HepG2 (cell line): ENCODE measurements at regions not wholly inside any gene's neighbourhood (a gene's known extent, or its start where the extent isn't known, plus 50 kb on each side); places are given as distances from the start of the nearest gene placed in this dataset.

Experiments used
- ATAC-seq: fragments of 200-7000 bp; cut with Tn5 transposase; 3 replicates; pipeline ENCODE4 v1.9.1; 2020; ENCODE audit warnings: mild to moderate bottlenecking, moderate library complexity
- BruUV-seq: library from RNA; stranded (reverse); fragments of 400-500 nt; replicated peaks from 2 replicates; lab custom pipeline; 2021; lab: Mats Ljungman, UMichigan
- CTCF ChIA-PET: fragments of 300-600 bp; formaldehyde crosslinking; extraction: SDS; loops from one replicate; lab custom pipeline; 2021; ENCODE audit warnings: low total read pairs, inconsistent platforms, low intra/inter-chr PET ratio; lab: Yijun Ruan, JAX
- POLR2A ChIA-PET: fragments of 350-600 bp; sonication (Branson Sonifier 250); formaldehyde crosslinking; loops from one replicate; lab custom pipeline; 2020; ENCODE audit warnings: antibody characterized with exemption, inconsistent platforms; lab: Yijun Ruan, JAX
- DNase-seq: peaks from one replicate; pipeline ENCODE4 v3.0.0-alpha.2; 2015; ENCODE audit warnings: low spot score
- FAIRE-seq: peaks from 3 replicates; lab custom pipeline; 2011; peaks lifted over from hg19 to GRCh38; lab: Jason Lieb, UNC
- H2AFZ ChIP-seq: one replicate; pipeline ENCODE4 v1.6.1; 2011; ENCODE audit warnings: low read length, inconsistent platforms
- H3K27ac ChIP-seq: fragments of 300-600 bp; 3 replicates; pipeline ENCODE4 v1.8.0; 2011; ENCODE audit warnings: mixed run types, mild to moderate bottlenecking, mixed read lengths, low read length, inconsistent platforms; ENCODE audit not compliant: insufficient read depth; ENCODE audit errors: extremely low read length
- H3K27me3 ChIP-seq, 2 experiments: fragments of 200-600 bp in 1 of 2; 2 replicates in 1 of 2; 3 replicates in 1 of 2; pipeline versions ENCODE4 v1.6.0 to v1.8.0; 2011; ENCODE audit warnings: low read length in 2 of 2, mild to moderate bottlenecking in 2 of 2, moderate library complexity in 2 of 2, inconsistent platforms in 1 of 2; ENCODE audit not compliant: insufficient read depth in 2 of 2, control insufficient read depth in 1 of 2
- H3K36me3 ChIP-seq, 2 experiments: fragments of 200-600 bp in 1 of 2; replicated peaks in 1 of 2; 2 replicates in 1 of 2; 3 replicates in 1 of 2; pipeline versions ENCODE4 v1.5.1 to v1.8.0; 2011; ENCODE audit warnings: low read length in 2 of 2, inconsistent platforms in 1 of 2; ENCODE audit not compliant: insufficient read depth in 2 of 2, control insufficient read depth in 1 of 2
- H3K4me1 ChIP-seq: 2 replicates; pipeline ENCODE4 v1.5.1; 2012; ENCODE audit warnings: low read length, inconsistent platforms; ENCODE audit not compliant: insufficient read depth
- H3K4me2 ChIP-seq: 2 replicates; pipeline ENCODE4 v1.6.0; 2011; ENCODE audit warnings: low read depth, low read length, inconsistent platforms
- H3K4me3 ChIP-seq, 3 experiments: fragments of 200-600 bp in 1 of 3; sonication (generic), shearing (Covaris generic) in 1 of 3; replicated peaks in 1 of 3; 2 replicates each; pipeline ENCODE4 v1.5.1; 2011 to 2016; ENCODE audit warnings: low read length in 3 of 3, inconsistent platforms in 2 of 3, low read depth in 2 of 3, mild to moderate bottlenecking in 2 of 3, control low read depth in 1 of 3, mixed read lengths in 1 of 3; ENCODE audit not compliant: insufficient read depth in 1 of 3
- H3K79me2 ChIP-seq: one replicate; pipeline ENCODE4 v1.6.1; 2011; ENCODE audit warnings: low read length, inconsistent platforms; ENCODE audit not compliant: insufficient read depth
- H3K9ac ChIP-seq: 2 replicates; pipeline ENCODE4 v1.6.0; 2011; ENCODE audit warnings: mild to moderate bottlenecking, low read depth, low read length, inconsistent platforms; ENCODE audit not compliant: insufficient read depth
- H3K9me3 ChIP-seq: 2 replicates; pipeline ENCODE4 v1.5.1; 2012; ENCODE audit warnings: mild to moderate bottlenecking, low read length
- H4K20me1 ChIP-seq: 2 replicates; pipeline ENCODE4 v1.6.0; 2011; ENCODE audit warnings: inconsistent platforms, mild to moderate bottlenecking, low read length, moderate library complexity; ENCODE audit not compliant: insufficient read depth
- AKAP8 ChIP-seq: sonication (generic); formaldehyde crosslinking; IDR thresholded peaks from 2 replicates; pipeline ENCODE4 v1.5.1; 2020; ENCODE audit warnings: mild to moderate bottlenecking, missing genetic modification reagents
- CBX5 ChIP-seq: sonication (generic); formaldehyde crosslinking; IDR thresholded peaks from 2 replicates; pipeline ENCODE4 v1.4.0; 2020; ENCODE audit warnings: missing genetic modification reagents, borderline replicate concordance
- CREB1 ChIP-seq, 2 experiments: fragments of 450-650 bp in 1 of 2; IDR thresholded peaks; 2 replicates each; pipeline ENCODE4 v1.6.1; 2016 to 2017; ENCODE audit warnings: control low read depth in 1 of 2, mild to moderate bottlenecking in 1 of 2, missing compliant biosample characterization in 1 of 2, missing genetic modification characterization in 1 of 2
- GTF3A ChIP-seq: sonication (generic); formaldehyde crosslinking; conservative IDR thresholded peaks from 2 replicates; pipeline ENCODE4 v1.4.0; 2020; ENCODE audit warnings: mild to moderate bottlenecking, missing genetic modification reagents
- JARID2 ChIP-seq: sonication (generic); formaldehyde crosslinking; IDR thresholded peaks from 2 replicates; pipeline ENCODE4 v1.8.1; 2023; ENCODE audit warnings: missing genetic modification reagents, inconsistent platforms; ENCODE audit not compliant: insufficient replicate concordance
- KAT2B ChIP-seq: fragments of 150-350 bp; IDR thresholded peaks from 2 replicates; pipeline ENCODE4 v1.6.1; 2014; ENCODE audit warnings: low read depth, low read length, borderline replicate concordance
- ONECUT2 ChIP-seq: sonication (generic); formaldehyde crosslinking; IDR thresholded peaks from 2 replicates; pipeline ENCODE4 v1.4.0; 2020; ENCODE audit warnings: missing genetic modification reagents
- SMARCE1 ChIP-seq: fragments of 450-650 bp; IDR thresholded peaks from 2 replicates; pipeline ENCODE4 v1.6.1; 2017; ENCODE audit warnings: borderline replicate concordance
- SOX13 ChIP-seq, 3 experiments: fragments of 450-650 bp in 1 of 3; sonication (generic) in 1 of 3; formaldehyde crosslinking in 1 of 3; IDR thresholded peaks in 2 of 3; conservative IDR thresholded peaks in 1 of 3; 2 replicates each; pipeline versions ENCODE4 v1.5.0 to v1.6.1; 2016 to 2020; ENCODE audit warnings: antibody characterized with exemption in 1 of 3, mild to moderate bottlenecking in 1 of 3, missing compliant biosample characterization in 1 of 3, missing genetic modification reagents in 1 of 3, moderate library complexity in 1 of 3
- WIZ ChIP-seq: sonication (generic); formaldehyde crosslinking; IDR thresholded peaks from 2 replicates; pipeline ENCODE4 v1.5.1; 2020; ENCODE audit warnings: mild to moderate bottlenecking, missing genetic modification reagents
- YEATS4 ChIP-seq: sonication (generic); formaldehyde crosslinking; IDR thresholded peaks from 2 replicates; pipeline ENCODE4 v1.4.0; 2020; ENCODE audit warnings: missing genetic modification reagents, borderline replicate concordance
- ZNF160 ChIP-seq: sonication (generic); formaldehyde crosslinking; IDR thresholded peaks from 2 replicates; pipeline ENCODE4 v1.8.0; 2022; ENCODE audit warnings: mild to moderate bottlenecking, inconsistent platforms, missing genetic modification reagents
- ZNF30 ChIP-seq: sonication (generic); formaldehyde crosslinking; IDR thresholded peaks from 2 replicates; pipeline ENCODE4 v1.5.0; 2020; ENCODE audit warnings: mild to moderate bottlenecking, missing genetic modification reagents
- ZNF766 ChIP-seq: sonication (generic); formaldehyde crosslinking; IDR thresholded peaks from 2 replicates; pipeline ENCODE4 v1.5.0; 2020; ENCODE audit warnings: missing genetic modification reagents, borderline replicate concordance
- WGBS: methylation state at CpG from one replicate; pipeline ENCODE4 v1.1.6; 2017; ENCODE audit warnings: low lambda C conversion rate; 5-methylcytosine and 5-hydroxymethylcytosine counted together
- in situ Hi-C: cut with HindIII; loops from 2 replicates; pipeline ENCODE4 v1.10.0; 2017; ENCODE audit warnings: low pct_unique_long_range_greater_than_20kb; ENCODE audit not compliant: extremely low pct_ligation_motif_present
- intact Hi-C: fragments of 100-400 bp; cut with micrococcal nuclease; formaldehyde crosslinking; loops from one replicate; pipeline ENCODE4 v1.10.0; 2022; ENCODE audit not compliant: unreplicated experiment
- TF ChIP-seq, protein P1 (sequence below): sonication (generic); formaldehyde crosslinking; IDR thresholded peaks from 2 replicates; pipeline ENCODE4 v1.4.0; 2020; ENCODE audit warnings: missing genetic modification reagents
- TF ChIP-seq, protein P2 (sequence below): sonication (generic); formaldehyde crosslinking; IDR thresholded peaks from 2 replicates; pipeline ENCODE4 v1.4.0; 2020; ENCODE audit warnings: missing genetic modification reagents, mild to moderate bottlenecking, borderline replicate concordance

DNA sequence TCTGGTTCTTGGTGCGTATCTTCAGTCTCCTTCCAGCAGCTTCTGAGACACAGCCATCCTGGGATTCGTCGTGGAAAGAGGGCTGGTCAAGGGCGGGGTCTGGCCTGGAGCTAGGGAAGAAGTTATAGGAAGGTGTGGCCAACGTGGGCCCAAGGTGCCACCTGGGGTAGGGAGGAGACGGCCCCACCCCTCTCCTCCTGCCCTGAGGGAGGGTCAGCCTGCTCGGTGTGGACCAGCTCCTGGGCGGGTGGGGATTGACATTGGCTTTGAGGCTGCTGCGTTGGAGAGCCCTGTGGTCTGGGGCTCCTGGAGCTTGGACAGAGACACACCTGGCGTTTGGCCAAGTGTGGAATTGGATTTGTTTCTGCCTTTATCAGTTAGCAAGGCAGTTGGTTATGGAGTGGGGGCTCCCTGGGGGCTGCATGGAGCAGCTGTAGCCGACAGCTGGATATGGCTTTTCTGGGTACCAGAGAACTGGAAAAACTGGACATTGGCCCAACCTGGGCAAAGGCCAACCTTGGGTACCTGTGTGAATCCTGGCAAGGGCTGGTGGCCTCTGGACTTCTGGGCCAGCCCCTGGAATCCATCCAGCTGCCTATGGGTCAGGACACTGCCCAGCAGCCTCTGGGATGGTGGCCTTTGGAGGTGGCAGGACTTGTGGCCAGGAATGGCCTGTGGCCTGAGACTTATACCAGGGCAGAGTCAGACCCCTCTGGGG lies 75.7 kb upstream of the PPP1R26 start (continued):
- TF ChIP-seq, protein P1, sequence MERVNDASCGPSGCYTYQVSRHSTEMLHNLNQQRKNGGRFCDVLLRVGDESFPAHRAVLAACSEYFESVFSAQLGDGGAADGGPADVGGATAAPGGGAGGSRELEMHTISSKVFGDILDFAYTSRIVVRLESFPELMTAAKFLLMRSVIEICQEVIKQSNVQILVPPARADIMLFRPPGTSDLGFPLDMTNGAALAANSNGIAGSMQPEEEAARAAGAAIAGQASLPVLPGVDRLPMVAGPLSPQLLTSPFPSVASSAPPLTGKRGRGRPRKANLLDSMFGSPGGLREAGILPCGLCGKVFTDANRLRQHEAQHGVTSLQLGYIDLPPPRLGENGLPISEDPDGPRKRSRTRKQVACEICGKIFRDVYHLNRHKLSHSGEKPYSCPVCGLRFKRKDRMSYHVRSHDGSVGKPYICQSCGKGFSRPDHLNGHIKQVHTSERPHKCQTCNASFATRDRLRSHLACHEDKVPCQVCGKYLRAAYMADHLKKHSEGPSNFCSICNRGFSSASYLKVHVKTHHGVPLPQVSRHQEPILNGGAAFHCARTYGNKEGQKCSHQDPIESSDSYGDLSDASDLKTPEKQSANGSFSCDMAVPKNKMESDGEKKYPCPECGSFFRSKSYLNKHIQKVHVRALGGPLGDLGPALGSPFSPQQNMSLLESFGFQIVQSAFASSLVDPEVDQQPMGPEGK (CRISPR knock-in tag), result no peak
- TF ChIP-seq GTF3A, result no peak
- TF ChIP-seq ONECUT2 (CRISPR knock-in tag), result no peak

DNA sequence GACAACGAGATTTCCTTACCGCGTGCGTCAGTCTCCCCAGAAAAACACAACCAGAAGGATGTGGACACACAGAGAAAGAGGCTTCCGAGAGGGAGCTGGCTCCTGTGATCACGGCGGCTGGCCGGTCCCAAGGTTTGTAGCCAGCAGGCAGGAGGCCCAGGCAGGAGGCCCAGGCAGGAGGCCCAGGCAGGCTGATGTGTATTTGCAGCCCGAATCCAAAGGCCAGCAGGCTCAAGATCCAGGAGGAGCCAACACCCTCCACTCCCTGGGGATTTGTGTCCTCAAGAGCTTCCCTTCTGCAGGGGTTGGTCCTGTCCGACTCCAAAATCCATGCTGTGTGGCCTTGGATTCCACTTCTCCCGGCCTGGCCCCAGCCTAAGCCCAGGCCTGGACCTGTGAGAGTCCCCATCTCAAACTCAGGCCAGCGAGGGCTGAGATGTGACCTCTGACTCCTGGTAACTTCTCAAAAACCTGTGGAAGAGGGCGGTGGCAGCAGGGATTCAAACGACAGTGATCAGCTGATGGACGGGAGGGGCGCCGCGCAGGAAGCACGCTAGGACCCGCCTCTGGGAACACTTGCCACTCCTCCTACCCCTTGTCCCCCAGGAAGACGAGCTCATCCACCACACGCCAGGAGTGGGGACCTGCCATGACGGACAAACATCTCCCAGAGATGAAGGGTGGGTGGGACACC lies 75.0 kb upstream of the PPP1R26 start:
- POLR2A ChIA-PET, result no interaction called here
- intact Hi-C loops, result no loop called here
- Histone ChIP-seq H3K27me3 (peaks cover 1 to 54% of the 10 kb centered on the region in 2 experiments; a peak in 3 of 5 replicates), H4K20me1 (peaks cover 5% of the 10 kb centered on the region; the same call in 1 of the 2 replicates), H3K9ac (no peak overlapping the region), H3K4me3 (no peak overlapping the region), H3K4me1 (no peaks in the 10 kb centered on the region), H3K4me2 (no peak overlapping the region), H3K9me3 (no peaks in the 10 kb centered on the region), H3K36me3 (no peaks in the 10 kb centered on the region), H2AFZ (no peak overlapping the region), H3K27ac (no peak overlapping the region), H3K79me2 (no peaks in the 10 kb centered on the region)
- FAIRE-seq (no peak), ATAC-seq (no peak), DNase-seq (no peak)
- WGBS, result 28% methylated on average over 12 of the region's 23 CpGs
- no TSS peak for BruUV-seq
- in situ Hi-C loops, result no loop called here
- CTCF ChIA-PET, result no interaction called here
- TF ChIP-seq AKAP8 (CRISPR knock-in tag) (no peak), JARID2 (no peak), CREB1 (IDR thresholded peaks at IDR 0.05) (no peak), CREB1 (CRISPR knock-in tag; IDR thresholded peaks at IDR 0.05) (no peak), KAT2B (no peak), SOX13 (IDR thresholded peaks at IDR 0.05) (no peak), SOX13 (CRISPR knock-in tag; conservative IDR thresholded peaks at IDR 0.05 in 1 of 2, IDR thresholded peaks at IDR 0.05 in 1 of 2) (no peak), ZNF160 (CRISPR knock-in tag) (no peak), YEATS4 (CRISPR knock-in tag) (no peak), ZNF30 (CRISPR knock-in tag) (no peak), SMARCE1 (no peak), WIZ (CRISPR knock-in tag) (no peak), ZNF766 (CRISPR knock-in tag) (no peak), CBX5 (CRISPR knock-in tag) (no peak)
- TF ChIP-seq, protein P2, sequence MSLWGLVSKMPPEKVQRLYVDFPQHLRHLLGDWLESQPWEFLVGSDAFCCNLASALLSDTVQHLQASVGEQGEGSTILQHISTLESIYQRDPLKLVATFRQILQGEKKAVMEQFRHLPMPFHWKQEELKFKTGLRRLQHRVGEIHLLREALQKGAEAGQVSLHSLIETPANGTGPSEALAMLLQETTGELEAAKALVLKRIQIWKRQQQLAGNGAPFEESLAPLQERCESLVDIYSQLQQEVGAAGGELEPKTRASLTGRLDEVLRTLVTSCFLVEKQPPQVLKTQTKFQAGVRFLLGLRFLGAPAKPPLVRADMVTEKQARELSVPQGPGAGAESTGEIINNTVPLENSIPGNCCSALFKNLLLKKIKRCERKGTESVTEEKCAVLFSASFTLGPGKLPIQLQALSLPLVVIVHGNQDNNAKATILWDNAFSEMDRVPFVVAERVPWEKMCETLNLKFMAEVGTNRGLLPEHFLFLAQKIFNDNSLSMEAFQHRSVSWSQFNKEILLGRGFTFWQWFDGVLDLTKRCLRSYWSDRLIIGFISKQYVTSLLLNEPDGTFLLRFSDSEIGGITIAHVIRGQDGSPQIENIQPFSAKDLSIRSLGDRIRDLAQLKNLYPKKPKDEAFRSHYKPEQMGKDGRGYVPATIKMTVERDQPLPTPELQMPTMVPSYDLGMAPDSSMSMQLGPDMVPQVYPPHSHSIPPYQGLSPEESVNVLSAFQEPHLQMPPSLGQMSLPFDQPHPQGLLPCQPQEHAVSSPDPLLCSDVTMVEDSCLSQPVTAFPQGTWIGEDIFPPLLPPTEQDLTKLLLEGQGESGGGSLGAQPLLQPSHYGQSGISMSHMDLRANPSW (CRISPR knock-in tag), result no peak
